GM10248 (cell line): ENCODE measurements at regions not wholly inside any gene's neighbourhood (a gene's known extent, or its start where the extent isn't known, plus 50 kb on each side); places are given as distances from the start of the nearest gene placed in this dataset.
"Not testable (repeated sequence)": the region's sequence is repeated elsewhere in the genome, so short reads cannot be mapped to it uniquely, and the experiment has no call there.

Experiments used
- CTCF ChIA-PET: fragments of 300-600 bp; sonication (Branson Sonifier 250); formaldehyde crosslinking; extraction: SDS; loops from one replicate; lab custom pipeline; 2021; ENCODE audit warnings: antibody characterized with exemption; lab: Yijun Ruan, JAX
- POLR2A ChIA-PET: fragments of 350-650 bp; sonication (Branson Sonifier 250); formaldehyde crosslinking; extraction: SDS; loops from one replicate; lab custom pipeline; 2020; ENCODE audit warnings: antibody characterized with exemption; lab: Yijun Ruan, JAX
- DNase-seq: peaks from one replicate; pipeline ENCODE4 v3.0.0; 2012; ENCODE audit errors: extremely low spot score
- CTCF ChIP-seq: IDR thresholded peaks from 2 replicates; pipeline ENCODE4 v1.5.1; 2012; ENCODE audit warnings: mild to moderate bottlenecking, low read depth; ENCODE audit errors: extremely low read depth, missing control alignments, control extremely low read depth

- CTCF ChIA-PET = interaction anchor here (1.4 to 1.6 kb wide), 3 partner anchors 9 to 13 kb away, joined by 4 to 5 read pairs (median 4); no protein-coding TSS in a partner anchor
- POLR2A ChIA-PET = no interaction called here
- DNase-seq = no peak
- no peak for TF ChIP-seq CTCF
These were observed 117.1 kb upstream of the KRR1 start for GRCh38 chr12:75628511-75628910.

GRCh38 chr12:75623631-75624154 lies 112.3 kb upstream of the KRR1 start:
- CTCF ChIA-PET = interaction anchor here (0.6 to 1.3 kb wide), 5 partner anchors 12 to 55 kb away, joined by 3 to 5 read pairs (median 4); no protein-coding TSS in a partner anchor

GRCh38 chr12:75622492-75622891 lies 111.1 kb upstream of the KRR1 start:
- no peak for TF ChIP-seq CTCF
- CTCF ChIA-PET = no interaction called here
- DNase-seq = no peak
- POLR2A ChIA-PET = no interaction called here

More at GRCh38 chr12:75623631-75624154, 112.3 kb upstream of the KRR1 start:
- no peak for TF ChIP-seq CTCF
- no peak for DNase-seq
- POLR2A ChIA-PET = no interaction called here

GRCh38 chr12:75614396-75614795 lies 103.0 kb upstream of the KRR1 start:
- POLR2A ChIA-PET, CTCF ChIA-PET, DNase-seq: not testable (repeated sequence)

- ChIA-PET POLR2A (no interaction called here), CTCF (no interaction called here)
- no peak for DNase-seq
- no peak for TF ChIP-seq CTCF
These were observed 102.6 kb upstream of the KRR1 start for GRCh38 chr12:75613981-75614380.

GRCh38 chr12:75611041-75611440 lies 99.6 kb upstream of the KRR1 start:
- DNase-seq = no peak
- CTCF ChIA-PET = interaction anchor here (1.0 to 1.8 kb wide), 5 partner anchors 9 to 84 kb away, joined by 3 to 7 read pairs (median 5); no protein-coding TSS in a partner anchor
- no peak for TF ChIP-seq CTCF
- POLR2A ChIA-PET = no interaction called here

- ChIA-PET POLR2A (no interaction called here), CTCF (interaction anchor here (2.0 kb wide), 1 partner anchor 24 kb away, joined by 8 read pairs; no protein-coding TSS in a partner anchor)
- no peak for TF ChIP-seq CTCF
- no peak for DNase-seq
These were observed 95.5 kb upstream of the KRR1 start for GRCh38 chr12:75606956-75607355.
